Bone marrow (tissue), 2 donors: ENCODE measurements at regions not wholly inside any gene's neighbourhood (a gene's known extent, or its start where the extent isn't known, plus 50 kb on each side); places are given as distances from the start of the nearest gene placed in this dataset.
"Not testable (repeated sequence)": the region's sequence is repeated elsewhere in the genome, so short reads cannot be mapped to it uniquely, and the experiment has no call there.

Source experiments
- DNase-seq, 2 donors: peaks; one replicate each; lab custom pipeline; 2025; lab: John Stamatoyannopoulos, UW

DNA sequence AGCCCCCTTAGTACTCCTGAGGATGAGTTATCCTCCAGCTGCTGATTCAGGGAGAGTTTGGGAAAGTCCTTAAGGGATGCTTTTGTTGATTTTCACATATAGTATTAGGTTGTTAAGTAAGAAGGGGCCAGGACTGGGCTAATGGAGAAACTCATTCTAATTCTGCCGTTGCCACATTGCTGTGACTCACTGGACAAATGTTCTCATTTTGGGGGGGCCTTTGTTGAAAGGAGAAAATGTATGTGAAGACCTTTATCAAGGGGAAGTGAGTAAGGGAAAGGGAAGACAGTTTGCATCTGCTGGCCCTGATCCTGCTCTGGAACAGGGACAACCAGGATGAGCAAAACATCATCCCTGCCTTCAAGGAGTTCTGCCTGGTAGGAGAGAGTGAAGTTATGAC lies 123.2 kb upstream of the FGGY start:
- DNase-seq, result no peak

GRCh38 chr1:59176471-59176870 lies 120.4 kb upstream of the FGGY start:
- DNase-seq, result no peak

DNA sequence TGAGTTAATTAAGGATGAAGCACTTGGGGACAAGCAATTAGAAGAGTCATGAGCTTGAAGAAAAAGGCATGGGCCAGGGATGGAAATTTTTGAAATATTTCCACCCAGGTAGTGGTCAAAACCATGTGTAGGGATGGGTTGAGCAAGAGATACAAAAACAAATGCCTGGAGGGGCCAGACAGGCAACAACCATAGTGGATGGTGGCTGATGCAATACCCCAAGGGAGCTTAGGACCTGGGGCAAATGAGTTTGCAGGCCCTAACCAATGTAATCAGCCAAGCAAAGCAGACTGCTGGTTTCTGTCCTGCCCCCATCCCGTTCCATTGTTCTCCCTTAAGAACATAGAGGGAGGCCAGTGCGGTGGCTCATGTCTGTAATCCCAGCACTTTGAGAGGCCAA lies 119.1 kb upstream of the FGGY start:
- DNase-seq, result no peak

- DNase-seq, result no peak
Measured at GRCh38 chr1:59178339-59179187, 118.3 kb upstream of the FGGY start.

GRCh38 chr1:59179673-59180072 lies 117.2 kb upstream of the FGGY start:
- no peak for DNase-seq

DNA sequence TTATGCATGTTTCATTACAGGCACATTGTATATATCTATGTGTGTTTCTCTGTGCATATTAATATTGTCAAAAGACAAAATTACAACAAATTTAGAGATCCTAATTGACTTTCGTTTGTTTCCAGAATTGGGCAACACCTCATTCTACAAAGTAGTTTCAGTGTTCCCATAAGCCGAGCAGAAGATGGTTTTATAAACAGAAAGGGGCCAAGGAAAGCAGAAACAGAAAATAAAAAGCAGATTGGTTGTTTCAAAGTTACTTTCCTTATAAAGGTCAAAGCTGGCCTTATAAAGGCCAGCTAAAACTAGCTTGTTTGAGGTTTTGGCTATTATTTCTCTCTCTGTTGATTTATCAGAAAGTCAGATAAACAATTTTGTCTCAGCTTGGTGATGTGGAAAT lies 116.2 kb upstream of the FGGY start:
- DNase-seq, result no peak

GRCh38 chr1:59183749-59184317 lies 113.1 kb upstream of the FGGY start:
- DNase-seq, result no peak

- no peak for DNase-seq
Measured at GRCh38 chr1:59184365-59184905, 112.5 kb upstream of the FGGY start.

- no peak for DNase-seq
Measured at GRCh38 chr1:59185163-59185860, 111.6 kb upstream of the FGGY start.

- DNase-seq, result no peak
Measured at GRCh38 chr1:59186656-59187055, 110.2 kb upstream of the FGGY start.

DNA sequence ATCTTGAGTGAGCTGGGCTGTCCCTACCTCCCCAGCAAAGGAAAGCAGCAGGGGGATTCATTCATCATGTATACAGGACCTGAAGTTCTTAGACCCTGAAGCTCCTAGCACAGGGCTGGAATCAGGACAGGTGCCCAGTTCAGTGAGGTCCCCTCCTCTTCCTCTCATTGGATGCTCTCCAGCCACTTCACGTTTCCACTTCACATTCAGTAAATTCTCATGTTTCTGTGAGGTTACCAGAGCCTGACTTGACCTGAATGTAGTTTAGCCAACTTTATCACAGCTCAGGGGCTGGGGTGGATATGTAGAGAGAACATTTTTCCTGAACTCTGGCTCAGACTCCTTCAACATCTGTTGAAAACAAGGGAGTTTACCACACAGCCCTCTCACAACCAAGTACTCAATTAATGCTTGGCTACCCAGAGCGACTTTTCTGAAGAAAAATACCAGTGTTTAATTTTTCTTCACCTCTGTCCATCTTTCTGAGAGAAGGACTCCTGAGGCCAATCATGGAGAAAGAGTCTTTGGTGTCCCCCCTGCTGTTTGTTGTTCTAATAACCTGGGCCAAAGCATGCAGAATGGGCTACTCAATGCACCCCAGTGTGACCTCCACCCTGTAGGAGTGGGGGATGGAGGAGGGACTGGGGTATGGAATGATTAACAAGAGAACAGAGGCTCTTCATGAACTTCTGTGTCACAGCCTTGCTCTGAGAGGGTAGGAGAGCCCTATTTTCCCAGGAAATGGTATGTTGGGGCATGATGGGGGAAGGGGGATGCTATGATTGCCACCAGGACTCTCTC lies 108.3 kb upstream of the FGGY start:
- no peak for DNase-seq

DNA sequence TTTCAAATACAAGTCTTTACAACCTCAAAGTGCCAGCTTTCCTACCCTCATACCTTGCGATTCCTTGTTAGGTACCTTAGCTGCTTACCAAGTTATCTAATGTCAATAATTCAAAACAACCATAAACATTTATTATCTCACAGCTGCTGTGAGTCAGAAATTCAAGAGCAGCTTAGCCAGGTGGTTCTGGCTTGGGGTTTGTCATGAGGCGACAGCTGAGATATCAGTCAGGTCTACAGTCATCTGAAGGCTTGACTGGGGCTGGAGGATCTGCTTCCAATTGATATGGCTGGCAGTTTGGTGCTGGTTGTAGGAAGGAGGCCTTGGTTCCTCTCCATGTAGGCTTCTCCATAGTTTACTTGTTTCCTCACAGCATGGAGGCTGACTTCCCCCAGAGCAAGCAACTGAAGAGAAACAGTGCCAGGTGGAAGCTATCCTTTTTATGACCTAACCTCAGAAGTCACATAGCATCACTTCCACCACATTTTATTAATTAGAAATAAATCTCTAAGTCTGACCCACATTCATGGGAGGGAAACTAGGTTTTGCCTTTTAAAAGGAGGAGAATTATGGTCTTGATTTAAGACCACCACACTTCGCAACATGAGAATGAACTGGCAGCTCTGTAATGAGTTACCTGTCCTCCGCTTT lies 103.3 kb upstream of the FGGY start:
- no peak for DNase-seq

- no peak for DNase-seq
Measured at GRCh38 chr1:59194621-59195020, 102.3 kb upstream of the FGGY start.

DNA sequence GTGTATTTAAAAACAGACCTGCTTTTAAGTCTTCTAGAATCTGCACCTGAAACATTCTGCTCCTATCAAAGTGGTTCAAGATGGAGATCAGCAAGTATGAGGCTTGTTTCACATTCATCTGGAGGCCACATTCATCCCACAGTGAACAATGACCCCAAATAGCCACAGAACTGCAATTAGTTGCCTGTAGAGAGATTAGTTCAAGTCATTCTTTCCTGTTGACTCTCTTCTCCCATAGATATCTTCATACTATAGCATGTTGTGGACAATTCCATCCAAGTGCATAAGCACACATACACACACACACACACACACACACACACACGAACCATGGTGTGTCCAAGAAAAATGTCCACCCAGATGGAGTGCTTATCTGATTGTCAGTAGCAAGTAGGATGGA lies 101.7 kb upstream of the FGGY start:
- no peak for DNase-seq

DNA sequence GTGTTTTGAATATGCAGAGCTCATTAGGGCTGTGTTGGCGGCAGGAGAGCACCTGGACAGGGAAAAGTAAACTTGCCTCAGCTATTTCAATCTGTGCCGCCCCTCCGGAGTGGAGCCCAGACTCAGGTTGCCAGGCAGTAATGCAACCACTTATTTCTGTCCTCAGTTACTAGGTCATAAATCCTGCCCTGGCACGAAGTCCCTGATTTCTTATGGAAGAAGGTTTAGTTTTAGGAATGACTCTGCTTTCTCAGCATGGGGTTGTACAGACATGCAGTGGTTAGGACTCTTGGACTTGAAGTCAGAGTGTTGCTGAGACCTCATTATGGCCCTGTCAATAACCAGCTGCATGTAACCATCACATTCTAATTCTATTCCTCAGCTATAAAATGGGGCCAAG lies 98.3 kb upstream of the FGGY start:
- no peak for DNase-seq

- no peak for DNase-seq
Measured at GRCh38 chr1:59199147-59199546, 97.7 kb upstream of the FGGY start.

DNA sequence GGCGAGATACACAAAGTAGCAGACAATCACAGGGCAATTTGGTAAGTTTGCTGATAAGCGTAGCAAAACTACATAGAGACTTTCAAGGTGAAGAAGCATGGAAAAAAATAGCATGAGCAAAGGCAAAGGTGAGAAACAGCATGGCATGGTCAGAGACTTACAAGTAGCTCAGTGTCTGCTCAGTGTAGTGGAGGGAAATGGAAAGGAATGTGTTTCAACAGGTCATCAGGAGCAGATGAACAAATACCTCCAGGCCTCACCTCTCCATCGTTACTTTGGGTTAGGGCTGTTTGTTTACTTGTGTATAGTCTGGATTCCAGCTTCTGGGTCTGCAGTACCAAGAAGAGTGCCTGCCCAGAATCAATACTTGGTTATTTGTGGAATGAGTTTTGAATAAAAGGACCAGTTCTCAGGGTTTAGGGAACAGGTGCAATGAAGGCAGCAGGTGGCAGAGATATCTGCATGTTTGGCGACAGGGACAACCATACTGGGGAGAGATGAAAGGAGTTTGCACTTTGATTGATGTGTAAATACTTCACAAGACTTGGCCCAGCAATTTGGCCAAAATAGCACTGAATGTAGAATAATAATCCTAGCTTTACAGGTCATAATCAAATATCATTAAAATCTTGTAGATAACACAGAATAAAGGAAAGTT lies 97.0 kb upstream of the FGGY start:
- no peak for DNase-seq

DNA sequence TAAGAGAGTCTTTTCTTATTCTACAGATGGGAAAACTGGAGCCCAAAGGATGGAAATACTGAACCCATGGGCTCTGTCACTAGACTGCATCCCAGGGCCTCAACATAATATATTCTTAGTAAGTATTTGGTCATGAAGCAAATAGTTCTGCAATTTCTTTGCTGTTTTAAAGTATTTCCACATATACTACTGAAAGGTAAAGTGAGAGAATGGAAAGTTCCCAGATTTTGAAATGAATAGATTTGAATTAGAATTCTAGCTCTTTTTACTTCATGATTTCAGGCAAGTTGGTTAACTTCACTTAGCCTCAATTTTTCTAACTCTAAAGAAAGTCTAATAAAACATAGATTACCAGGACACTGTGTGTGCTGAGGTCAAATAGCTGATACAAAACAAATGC lies 95.6 kb upstream of the FGGY start:
- no peak for DNase-seq

- no peak for DNase-seq
Measured at GRCh38 chr1:59202455-59202854, 94.4 kb upstream of the FGGY start.

DNA sequence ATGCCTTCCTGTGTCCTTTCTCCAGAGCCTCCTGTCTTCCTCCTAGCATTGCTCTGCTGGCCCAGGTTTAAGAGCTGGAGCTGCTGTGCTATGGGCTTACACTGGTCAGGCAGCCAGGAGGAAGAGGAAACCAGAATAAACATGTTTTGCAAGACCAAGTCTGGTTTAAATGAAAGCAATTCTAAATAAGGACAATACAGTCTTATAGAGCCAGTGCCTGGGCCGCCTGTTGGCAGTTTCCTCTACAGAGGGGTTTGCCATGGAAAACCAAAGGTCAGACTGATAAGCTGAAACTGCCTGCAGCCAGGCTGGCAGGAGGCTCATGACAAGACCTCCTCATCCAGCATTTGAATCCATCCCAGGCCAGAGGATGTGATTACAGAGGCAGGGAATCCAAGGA lies 92.9 kb upstream of the FGGY start:
- no peak for DNase-seq

- not testable (repeated sequence) for DNase-seq
Measured at GRCh38 chr1:59206616-59207015, 90.3 kb upstream of the FGGY start.
